ENCODE measurements at regions not wholly inside any gene's neighbourhood (a gene's known extent, or its start where the extent isn't known, plus 50 kb on each side); places are given as distances from the start of the nearest gene placed in this dataset.

DNA sequence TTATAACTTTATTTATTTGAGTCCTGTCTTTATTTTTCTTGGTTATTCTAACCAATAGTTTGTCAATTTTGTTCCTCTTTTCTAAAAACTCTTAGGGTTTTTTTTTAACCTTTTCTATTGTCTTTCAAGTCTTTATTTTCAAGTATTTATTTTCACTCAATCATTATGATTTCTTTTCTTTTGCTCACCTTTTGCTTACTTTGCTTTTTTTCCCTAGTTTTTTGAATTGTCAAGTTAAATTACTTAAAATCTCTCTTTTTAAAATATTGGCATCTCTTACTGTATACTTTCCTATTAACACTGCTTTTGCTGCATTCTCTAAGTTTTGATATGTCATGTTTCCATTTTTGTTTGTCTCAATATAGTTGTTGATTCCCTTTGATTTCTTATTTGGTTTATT lies 396.8 kb upstream of the CCDC179 start:
- no peak for FAIRE-seq
- no peak for TF ChIP-seq PAX5 (IDR thresholded peaks at IDR 0.05; ENCODE audit: insufficient read depth, low read length, severe bottlenecking)
- no peak for TF ChIP-seq POLR2AphosphoS5 (IDR thresholded peaks at IDR 0.05; ENCODE audit: low read depth, low read length)
- no peak for TF ChIP-seq POU2F2 (IDR thresholded peaks at IDR 0.05; ENCODE audit: low read depth, low read length)
- no peak for TF ChIP-seq TAF1 (IDR thresholded peaks at IDR 0.05; ENCODE audit: low read depth, low read length)
- TF ChIP-seq POLR2A (IDR thresholded peaks at IDR 0.05; ENCODE audit: low read depth, low read length), result no peak
- TF ChIP-seq SPI1 (IDR thresholded peaks at IDR 0.05; ENCODE audit: low read depth, low read length), result no peak
- no peak for DNase-seq (ENCODE audit: insufficient read length, low spot score)

DNA sequence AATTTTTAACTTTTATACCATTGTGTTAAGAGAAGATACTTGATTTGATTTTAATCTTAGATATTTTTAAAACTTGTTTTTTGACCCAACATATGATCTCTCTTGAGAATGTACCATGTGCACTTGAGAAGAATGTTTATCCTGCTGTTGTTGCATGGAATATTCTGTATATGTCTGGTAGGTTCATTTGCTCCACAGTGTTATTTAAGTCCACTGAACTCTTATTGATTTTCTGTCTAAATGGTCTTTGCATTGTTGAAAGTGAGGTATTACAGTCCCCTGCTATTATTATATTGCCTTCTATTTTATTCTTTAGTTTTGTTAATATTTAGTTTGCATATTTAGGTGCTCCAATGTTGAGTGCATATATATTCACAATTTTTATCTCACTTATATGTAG lies 397.3 kb upstream of the CCDC179 start:
- DNase-seq (ENCODE audit: insufficient read length, low spot score) (no peak), FAIRE-seq (no peak)
- TF ChIP-seq PAX5 (IDR thresholded peaks at IDR 0.05; ENCODE audit: insufficient read depth, low read length, severe bottlenecking), result no peak
- no peak for TF ChIP-seq POLR2AphosphoS5 (IDR thresholded peaks at IDR 0.05; ENCODE audit: low read depth, low read length)
- no peak for TF ChIP-seq TAF1 (IDR thresholded peaks at IDR 0.05; ENCODE audit: low read depth, low read length)
- no peak for TF ChIP-seq POLR2A (IDR thresholded peaks at IDR 0.05; ENCODE audit: low read depth, low read length)
- TF ChIP-seq SPI1 (IDR thresholded peaks at IDR 0.05; ENCODE audit: low read depth, low read length), result no peak
- no peak for TF ChIP-seq POU2F2 (IDR thresholded peaks at IDR 0.05; ENCODE audit: low read depth, low read length)

DNA sequence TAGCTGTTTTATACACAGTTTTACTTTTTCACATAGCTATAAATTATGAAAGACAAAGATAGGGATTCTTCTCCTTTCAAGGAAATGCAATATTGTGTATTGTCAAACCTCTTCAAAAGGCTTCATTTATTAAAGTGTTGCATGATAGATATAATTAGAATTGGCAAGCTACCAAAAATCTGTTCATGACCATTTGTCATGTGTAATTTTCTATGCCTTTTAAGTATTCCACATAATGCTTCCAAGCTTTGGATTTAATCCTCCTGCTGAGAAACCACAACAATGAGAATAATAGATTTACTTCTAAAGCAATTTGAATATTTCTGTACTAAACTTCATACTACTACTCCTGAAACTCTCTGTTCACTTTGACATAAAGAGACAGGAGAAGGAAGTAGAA lies 403.2 kb upstream of the CCDC179 start:
- FAIRE-seq (no peak), DNase-seq (ENCODE audit: insufficient read length, low spot score) (no peak)
- no peak for TF ChIP-seq POLR2AphosphoS5 (IDR thresholded peaks at IDR 0.05; ENCODE audit: low read depth, low read length)
- TF ChIP-seq POLR2A (IDR thresholded peaks at IDR 0.05; ENCODE audit: low read depth, low read length), result no peak
- no peak for TF ChIP-seq PAX5 (IDR thresholded peaks at IDR 0.05; ENCODE audit: insufficient read depth, low read length, severe bottlenecking)
- TF ChIP-seq TAF1 (IDR thresholded peaks at IDR 0.05; ENCODE audit: low read depth, low read length), result no peak
- TF ChIP-seq SPI1 (IDR thresholded peaks at IDR 0.05; ENCODE audit: low read depth, low read length), result no peak
- no peak for TF ChIP-seq POU2F2 (IDR thresholded peaks at IDR 0.05; ENCODE audit: low read depth, low read length)

DNA sequence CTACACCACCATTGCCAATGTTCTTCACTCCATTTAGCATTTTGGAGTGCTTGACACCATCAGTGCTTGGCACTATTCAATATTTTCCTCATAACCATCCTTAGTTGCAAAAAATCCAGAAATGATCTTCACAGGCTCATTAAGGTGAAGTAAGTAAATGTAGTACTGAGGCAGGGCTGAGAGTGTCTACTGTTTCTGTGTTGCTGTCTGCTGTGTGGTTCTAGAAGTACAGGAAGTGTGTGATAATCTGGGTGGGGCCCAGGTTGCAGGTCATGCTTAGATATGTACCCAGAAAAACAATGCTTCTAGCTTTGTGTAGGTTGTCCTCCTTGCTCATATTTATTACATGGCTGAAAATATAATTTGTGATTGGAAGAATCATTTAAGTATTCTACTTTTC lies 411.8 kb upstream of the CCDC179 start:
- no peak for TF ChIP-seq POLR2A (IDR thresholded peaks at IDR 0.05; ENCODE audit: low read depth, low read length)
- no peak for TF ChIP-seq PAX5 (IDR thresholded peaks at IDR 0.05; ENCODE audit: insufficient read depth, low read length, severe bottlenecking)
- no peak for TF ChIP-seq POLR2AphosphoS5 (IDR thresholded peaks at IDR 0.05; ENCODE audit: low read depth, low read length)
- no peak for TF ChIP-seq TAF1 (IDR thresholded peaks at IDR 0.05; ENCODE audit: low read depth, low read length)
- no peak for TF ChIP-seq POU2F2 (IDR thresholded peaks at IDR 0.05; ENCODE audit: low read depth, low read length)
- no peak for TF ChIP-seq SPI1 (IDR thresholded peaks at IDR 0.05; ENCODE audit: low read depth, low read length)
- DNase-seq (ENCODE audit: insufficient read length, low spot score), result no peak
- no peak for FAIRE-seq

DNA sequence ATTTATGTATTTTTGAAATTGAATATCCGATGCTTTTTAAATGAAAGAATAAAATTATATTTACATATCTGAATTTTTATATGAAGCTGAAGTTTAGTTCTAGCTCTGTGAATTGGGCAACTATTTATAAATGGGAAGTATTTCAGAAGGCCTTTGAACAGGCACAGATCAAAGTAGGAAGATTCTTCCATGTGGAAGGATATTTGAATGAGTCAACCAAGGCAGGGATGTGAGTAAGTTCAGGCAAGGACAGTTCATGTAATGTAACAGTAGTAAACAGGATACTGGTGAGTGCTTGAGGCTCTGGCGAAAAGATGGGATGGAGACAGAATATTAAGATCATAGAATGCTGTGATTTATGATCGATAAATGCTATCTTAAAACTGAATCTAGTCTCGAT lies 417.8 kb upstream of the CCDC179 start:
- DNase-seq (ENCODE audit: insufficient read length, low spot score), result no peak
- TF ChIP-seq POLR2AphosphoS5 (IDR thresholded peaks at IDR 0.05; ENCODE audit: low read depth, low read length) (no peak), POU2F2 (IDR thresholded peaks at IDR 0.05; ENCODE audit: low read depth, low read length) (no peak), SPI1 (IDR thresholded peaks at IDR 0.05; ENCODE audit: low read depth, low read length) (no peak), POLR2A (IDR thresholded peaks at IDR 0.05; ENCODE audit: low read depth, low read length) (no peak), TAF1 (IDR thresholded peaks at IDR 0.05; ENCODE audit: low read depth, low read length) (no peak), PAX5 (IDR thresholded peaks at IDR 0.05; ENCODE audit: insufficient read depth, low read length, severe bottlenecking) (no peak)

DNA sequence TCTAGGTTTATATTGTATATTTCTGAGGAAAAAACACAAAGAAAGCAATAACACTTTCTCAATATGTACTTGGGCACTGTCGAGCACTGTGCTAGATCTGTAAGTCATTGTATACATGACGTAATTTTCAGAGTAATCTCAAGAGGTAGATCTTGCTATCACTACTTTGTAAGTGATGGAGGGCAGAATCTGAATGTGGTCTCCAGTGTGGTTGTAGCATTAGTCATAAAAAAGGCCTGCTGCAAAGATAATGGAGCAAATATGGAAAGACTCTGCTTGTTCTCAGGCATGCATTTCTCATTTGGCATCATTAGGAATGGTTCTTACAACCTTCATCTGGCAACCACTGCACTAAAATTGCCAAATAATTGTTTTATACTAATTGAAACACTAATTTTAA lies 419.8 kb upstream of the CCDC179 start:
- DNase-seq (ENCODE audit: insufficient read length, low spot score) (no peak), FAIRE-seq (no peak)
- no peak for TF ChIP-seq TAF1 (IDR thresholded peaks at IDR 0.05; ENCODE audit: low read depth, low read length)
- TF ChIP-seq POU2F2 (IDR thresholded peaks at IDR 0.05; ENCODE audit: low read depth, low read length), result no peak
- TF ChIP-seq SPI1 (IDR thresholded peaks at IDR 0.05; ENCODE audit: low read depth, low read length), result no peak
- no peak for TF ChIP-seq PAX5 (IDR thresholded peaks at IDR 0.05; ENCODE audit: insufficient read depth, low read length, severe bottlenecking)
- TF ChIP-seq POLR2AphosphoS5 (IDR thresholded peaks at IDR 0.05; ENCODE audit: low read depth, low read length), result no peak
- no peak for TF ChIP-seq POLR2A (IDR thresholded peaks at IDR 0.05; ENCODE audit: low read depth, low read length)

More for the DNA sequence above, 417.8 kb upstream of the CCDC179 start:
- no peak for FAIRE-seq

DNA sequence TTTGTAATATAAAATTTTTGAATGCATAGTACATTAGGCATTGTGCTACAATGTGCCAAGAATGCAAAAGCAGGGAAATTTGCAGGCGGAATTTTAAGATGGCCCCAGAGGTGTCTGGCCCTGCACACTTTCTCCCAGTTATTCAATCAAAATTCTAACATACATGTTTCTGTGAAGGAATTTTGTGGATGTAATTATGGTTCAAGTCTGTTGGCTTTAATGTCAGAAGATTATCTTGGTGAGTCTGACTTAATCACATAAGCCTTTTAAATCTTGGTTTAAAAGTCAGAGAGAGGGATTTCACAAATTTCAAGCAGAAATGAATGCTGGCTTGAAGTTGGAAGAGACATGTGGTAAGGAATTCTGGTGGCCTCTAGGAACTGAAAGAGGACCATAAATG lies 423.4 kb upstream of the CCDC179 start:
- DNase-seq (ENCODE audit: insufficient read length, low spot score) (no peak), FAIRE-seq (no peak)
- no peak for TF ChIP-seq POU2F2 (IDR thresholded peaks at IDR 0.05; ENCODE audit: low read depth, low read length)
- TF ChIP-seq POLR2A (IDR thresholded peaks at IDR 0.05; ENCODE audit: low read depth, low read length), result no peak
- TF ChIP-seq TAF1 (IDR thresholded peaks at IDR 0.05; ENCODE audit: low read depth, low read length), result no peak
- TF ChIP-seq PAX5 (IDR thresholded peaks at IDR 0.05; ENCODE audit: insufficient read depth, low read length, severe bottlenecking), result no peak
- TF ChIP-seq POLR2AphosphoS5 (IDR thresholded peaks at IDR 0.05; ENCODE audit: low read depth, low read length), result no peak
- no peak for TF ChIP-seq SPI1 (IDR thresholded peaks at IDR 0.05; ENCODE audit: low read depth, low read length)

DNA sequence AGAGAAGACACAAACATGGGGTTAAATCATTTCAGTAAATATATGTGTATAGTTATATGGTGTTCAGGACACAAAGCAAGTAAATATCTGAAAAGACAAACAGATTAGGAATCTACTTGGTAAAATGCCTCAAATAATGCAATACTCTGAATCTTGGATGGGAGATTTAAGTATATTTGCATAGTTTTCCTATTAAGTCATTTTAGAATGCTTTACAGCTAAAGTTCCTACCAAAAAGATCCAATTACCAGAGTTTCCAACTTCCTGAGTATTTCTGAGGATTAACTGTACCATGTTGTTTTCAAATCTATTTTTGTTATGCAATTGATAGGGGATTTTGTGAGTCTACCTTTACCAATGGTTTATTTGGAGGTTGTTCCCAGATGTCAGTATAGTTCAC lies 424.4 kb upstream of the CCDC179 start:
- TF ChIP-seq POLR2AphosphoS5 (IDR thresholded peaks at IDR 0.05; ENCODE audit: low read depth, low read length), result no peak
- TF ChIP-seq POLR2A (IDR thresholded peaks at IDR 0.05; ENCODE audit: low read depth, low read length), result no peak
- no peak for TF ChIP-seq SPI1 (IDR thresholded peaks at IDR 0.05; ENCODE audit: low read depth, low read length)
- TF ChIP-seq TAF1 (IDR thresholded peaks at IDR 0.05; ENCODE audit: low read depth, low read length), result no peak
- TF ChIP-seq PAX5 (IDR thresholded peaks at IDR 0.05; ENCODE audit: insufficient read depth, low read length, severe bottlenecking), result no peak
- TF ChIP-seq POU2F2 (IDR thresholded peaks at IDR 0.05; ENCODE audit: low read depth, low read length), result no peak
- DNase-seq (ENCODE audit: insufficient read length, low spot score) (no peak), FAIRE-seq (no peak)

DNA sequence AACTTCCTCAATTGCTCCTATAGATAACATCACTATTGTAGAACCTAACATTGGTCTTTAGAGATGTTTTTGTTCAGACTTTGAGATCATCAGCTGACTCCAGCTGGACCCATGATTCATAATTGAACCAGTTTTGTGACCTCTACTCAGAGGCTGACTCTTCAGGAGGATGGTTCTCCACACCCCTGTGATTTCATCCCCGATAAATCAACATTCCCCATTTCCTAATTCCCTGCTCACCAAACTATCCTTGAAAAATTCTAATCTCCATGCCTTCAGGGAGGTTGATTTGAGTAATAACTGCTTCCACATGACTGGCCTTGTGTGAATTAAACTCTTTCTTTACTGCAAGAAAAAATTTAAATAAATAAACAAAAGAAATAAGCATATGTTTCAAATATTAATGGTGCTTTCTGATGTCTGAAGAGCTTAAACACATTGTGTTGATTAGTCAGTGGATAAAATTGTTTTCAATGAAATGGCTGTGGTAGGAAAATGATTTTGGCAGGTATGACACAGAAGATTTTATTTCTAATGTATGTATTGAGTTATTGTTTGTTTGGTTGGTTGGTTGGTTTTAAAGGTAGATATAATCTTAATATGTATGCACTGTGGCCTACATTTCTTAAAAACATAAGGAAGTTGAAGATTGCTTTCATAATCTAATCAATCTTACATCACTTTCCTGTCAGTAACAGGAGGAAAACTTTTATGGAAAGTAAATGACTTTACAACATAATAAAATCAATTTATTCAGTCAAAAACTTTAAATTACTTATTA lies 427.9 kb upstream of the CCDC179 start:
- FAIRE-seq, result no peak
- no peak for DNase-seq (ENCODE audit: insufficient read length, low spot score)
- TF ChIP-seq POU2F2 (IDR thresholded peaks at IDR 0.05; ENCODE audit: low read depth, low read length) (no peak), PAX5 (IDR thresholded peaks at IDR 0.05; ENCODE audit: insufficient read depth, low read length, severe bottlenecking) (no peak), TAF1 (IDR thresholded peaks at IDR 0.05; ENCODE audit: low read depth, low read length) (no peak), POLR2A (IDR thresholded peaks at IDR 0.05; ENCODE audit: low read depth, low read length) (no peak)
